ENCODE measurements at regions not wholly inside any gene's neighbourhood (a gene's known extent, or its start where the extent isn't known, plus 50 kb on each side); places are given as distances from the start of the nearest gene placed in this dataset.

GRCh38 chr9:88287972-88288371 lies 100.3 kb upstream of the SPIN1 start:
- Histone ChIP-seq H3K9ac (ENCODE audit: low read depth, low read length, poor library complexity, severe bottlenecking) (no peak overlapping the region), H3K36me3 (ENCODE audit: insufficient read depth, low read length) (no peaks in the 10 kb centered on the region), H3K79me2 (ENCODE audit: insufficient read depth, low read length) (no peaks in the 10 kb centered on the region), H3K4me2 (ENCODE audit: low read depth, low read length, poor library complexity, severe bottlenecking) (no peak overlapping the region), H3K9me3 (ENCODE audit: insufficient read depth, low read depth, low read length) (peaks cover 5% of the 10 kb centered on the region; the same call in 1 of the 2 replicates), H3K4me3 (ENCODE audit: low read length, poor library complexity, severe bottlenecking) (no peak overlapping the region), H3K27me3 (ENCODE audit: insufficient read depth, low read length, poor library complexity, severe bottlenecking) (no peaks in the 10 kb centered on the region), H3K4me1 (ENCODE audit: insufficient read depth, low read length, poor library complexity, severe bottlenecking) (no peaks in the 10 kb centered on the region), H2AFZ (ENCODE audit: low read length) (no peak overlapping the region), H4K20me1 (ENCODE audit: insufficient read depth, low read length, poor library complexity, severe bottlenecking) (no peaks in the 10 kb centered on the region), H3F3A (ENCODE audit: low read depth) (no peaks in the 10 kb centered on the region), H3K9me2 (replicated peaks; ENCODE audit: low read depth, low read length) (no peaks in the 10 kb centered on the region)
- TF ChIP-seq CTCF (conservative IDR thresholded peaks at IDR 0.05; ENCODE audit: low read length) (no peak), EZH2phosphoT487 (IDR thresholded peaks at IDR 0.05; ENCODE audit: borderline replicate concordance) (no peak)

GRCh38 chr9:88280816-88281382 lies 107.3 kb upstream of the SPIN1 start:
- Histone ChIP-seq H2AFZ (ENCODE audit: low read length) (peak overlapping the region; percentile 64), H3K36me3 (ENCODE audit: insufficient read depth, low read length) (no peaks in the 10 kb centered on the region), H3F3A (ENCODE audit: low read depth) (no peaks in the 10 kb centered on the region), H3K79me2 (ENCODE audit: insufficient read depth, low read length) (no peaks in the 10 kb centered on the region), H3K4me3 (ENCODE audit: low read length, poor library complexity, severe bottlenecking) (peak overlapping the region; percentile 60), H3K9me3 (ENCODE audit: insufficient read depth, low read depth, low read length) (peaks cover 5% of the 10 kb centered on the region; the same call in 1 of the 2 replicates), H4K20me1 (ENCODE audit: insufficient read depth, low read length, poor library complexity, severe bottlenecking) (no peaks in the 10 kb centered on the region), H3K9ac (ENCODE audit: low read depth, low read length, poor library complexity, severe bottlenecking) (peak overlapping the region; percentile 21), H3K4me1 (ENCODE audit: insufficient read depth, low read length, poor library complexity, severe bottlenecking) (peaks cover 17% of the 10 kb centered on the region), H3K9me2 (replicated peaks; ENCODE audit: low read depth, low read length) (no peaks in the 10 kb centered on the region), H3K27me3 (ENCODE audit: insufficient read depth, low read length, poor library complexity, severe bottlenecking) (no peaks in the 10 kb centered on the region), H3K4me2 (ENCODE audit: low read depth, low read length, poor library complexity, severe bottlenecking) (peak overlapping the region; percentile 67)
- TF ChIP-seq EZH2phosphoT487 (IDR thresholded peaks at IDR 0.05; ENCODE audit: borderline replicate concordance) (no peak), CTCF (conservative IDR thresholded peaks at IDR 0.05; ENCODE audit: low read length) (peak; percentile 46)

GRCh38 chr9:88278036-88278435 lies 110.2 kb upstream of the SPIN1 start:
- Histone ChIP-seq H3K79me2 (ENCODE audit: insufficient read depth, low read length) (no peaks in the 10 kb centered on the region), H3K4me3 (ENCODE audit: low read length, poor library complexity, severe bottlenecking) (no peak overlapping the region), H3K9me2 (replicated peaks; ENCODE audit: low read depth, low read length) (no peaks in the 10 kb centered on the region), H3K4me2 (ENCODE audit: low read depth, low read length, poor library complexity, severe bottlenecking) (no peak overlapping the region), H3K9me3 (ENCODE audit: insufficient read depth, low read depth, low read length) (no peaks in the 10 kb centered on the region), H2AFZ (ENCODE audit: low read length) (no peak overlapping the region), H3K36me3 (ENCODE audit: insufficient read depth, low read length) (no peaks in the 10 kb centered on the region), H3K4me1 (ENCODE audit: insufficient read depth, low read length, poor library complexity, severe bottlenecking) (peaks cover 17% of the 10 kb centered on the region), H4K20me1 (ENCODE audit: insufficient read depth, low read length, poor library complexity, severe bottlenecking) (no peaks in the 10 kb centered on the region), H3K9ac (ENCODE audit: low read depth, low read length, poor library complexity, severe bottlenecking) (no peak overlapping the region), H3K27me3 (ENCODE audit: insufficient read depth, low read length, poor library complexity, severe bottlenecking) (no peaks in the 10 kb centered on the region), H3F3A (ENCODE audit: low read depth) (no peaks in the 10 kb centered on the region)
- TF ChIP-seq EZH2phosphoT487 (IDR thresholded peaks at IDR 0.05; ENCODE audit: borderline replicate concordance) (no peak), CTCF (conservative IDR thresholded peaks at IDR 0.05; ENCODE audit: low read length) (no peak)

Measured in Loucy (cell line).